Left lobe of liver (tissue), 2 donors: ENCODE measurements at regions not wholly inside any gene's neighbourhood (a gene's known extent, or its start where the extent isn't known, plus 50 kb on each side); places are given as distances from the start of the nearest gene placed in this dataset.

Experiments
- ATAC-seq: fragments of 200-7000 bp; cut with Tn5 transposase; one replicate; pipeline ENCODE4 v1.9.1; 2020; ENCODE audit warnings: mild to moderate bottlenecking, moderate library complexity
- DNase-seq: peaks from one replicate; pipeline ENCODE4 v3.0.0-alpha.2; 2020; ENCODE audit warnings: low spot score
- donor health status: DM: no; HTN: no; CAD: no; lungs with moderate emphysema.
- donor health status: DM: no; HTN: yes; CAD: no.

GRCh38 chr1:209229494-209230061, 353.9 kb upstream of the CAMK1G start:
- no peak for ATAC-seq
- no peak for DNase-seq

DNA sequence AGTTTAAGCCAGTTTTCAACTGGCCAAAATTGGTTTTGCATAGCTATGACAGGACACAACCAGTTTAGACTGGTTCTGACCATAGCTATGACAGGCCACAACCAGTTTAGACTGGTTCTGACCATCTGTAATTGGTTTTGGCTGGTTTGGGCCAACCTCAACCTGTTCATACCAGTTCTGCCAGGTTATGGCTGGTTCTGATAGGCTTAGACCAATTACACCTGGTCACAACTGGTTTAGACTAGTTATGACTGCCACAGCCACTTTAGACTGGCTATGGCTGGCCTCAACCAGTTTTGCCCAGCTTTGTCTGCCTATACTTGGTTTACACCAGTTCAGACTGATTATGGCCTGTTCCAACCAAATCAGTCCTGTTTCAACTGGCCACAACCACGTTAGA, 353.2 kb upstream of the CAMK1G start:
- no peak for DNase-seq
- ATAC-seq, result no peak

GRCh38 chr1:209231476-209232156, 351.9 kb upstream of the CAMK1G start:
- ATAC-seq (no peak), DNase-seq (no peak)

DNA sequence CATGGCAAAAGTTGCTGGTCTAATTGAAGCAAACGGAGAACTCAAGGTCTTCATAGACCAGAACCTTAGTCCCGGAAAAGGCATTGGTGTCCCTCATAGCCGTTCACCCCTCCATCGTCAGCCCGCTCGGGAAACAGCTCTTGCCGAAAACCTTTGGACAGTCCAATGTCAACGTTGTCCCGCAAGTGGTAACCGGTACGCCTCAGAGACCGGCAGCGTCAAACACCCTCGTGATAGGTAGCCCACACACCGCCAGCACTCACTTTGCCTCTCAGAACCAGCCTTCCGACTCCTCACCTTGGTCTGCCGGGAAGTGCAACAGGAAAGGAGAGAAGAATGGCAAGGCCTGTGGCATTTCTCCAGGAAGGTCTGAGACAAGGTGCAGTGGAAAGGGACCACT, 351.3 kb upstream of the CAMK1G start:
- ATAC-seq (no peak), DNase-seq (no peak)

- DNase-seq (no peak), ATAC-seq (no peak)
Observed at GRCh38 chr1:209232759-209233158, 350.8 kb upstream of the CAMK1G start.

GRCh38 chr1:209235166-209235565, 348.3 kb upstream of the CAMK1G start:
- ATAC-seq (no peak), DNase-seq (no peak)

- DNase-seq (no peak), ATAC-seq (no peak)
Observed at GRCh38 chr1:209238356-209238755, 345.2 kb upstream of the CAMK1G start.

DNA sequence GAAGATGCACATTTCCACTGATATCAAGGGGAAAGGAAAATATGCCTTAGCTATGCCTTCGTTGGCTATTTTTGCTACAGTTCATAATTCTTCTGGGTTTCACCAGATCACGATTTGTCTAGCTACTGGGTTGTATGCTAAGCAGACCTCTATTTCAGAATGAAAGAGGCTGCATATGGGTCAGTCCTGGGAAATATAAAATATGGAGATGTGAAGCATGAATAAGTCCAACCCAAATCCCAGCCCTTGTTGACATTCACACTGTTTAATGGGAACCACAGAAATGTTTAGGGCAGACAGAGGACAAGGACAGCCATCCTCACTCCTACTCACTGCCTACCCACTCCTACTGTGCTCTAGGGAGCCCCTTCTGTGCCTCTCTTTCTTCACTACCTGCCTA, 343.2 kb upstream of the CAMK1G start:
- ATAC-seq (no peak), DNase-seq (no peak)

DNA sequence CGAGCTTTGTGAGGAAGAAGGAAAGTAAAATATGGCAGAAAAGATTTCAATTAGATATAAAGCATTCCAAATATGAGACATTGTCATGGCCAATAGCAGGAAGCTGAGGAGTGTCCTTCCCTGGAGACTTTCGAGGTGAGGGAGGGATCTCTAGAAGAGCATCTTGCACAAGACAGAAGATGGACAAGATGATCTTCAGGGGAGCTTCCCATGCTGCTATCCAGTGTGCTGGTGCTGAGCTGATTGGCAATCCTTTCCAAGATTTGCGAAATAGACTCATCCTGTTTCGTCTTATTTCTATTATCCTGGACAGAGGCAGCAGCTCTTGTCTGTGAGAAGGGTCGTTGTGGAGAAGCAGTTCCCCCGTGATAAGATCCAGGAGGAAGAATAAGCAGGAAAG, 342.0 kb upstream of the CAMK1G start:
- ATAC-seq (no peak), DNase-seq (no peak)

DNA sequence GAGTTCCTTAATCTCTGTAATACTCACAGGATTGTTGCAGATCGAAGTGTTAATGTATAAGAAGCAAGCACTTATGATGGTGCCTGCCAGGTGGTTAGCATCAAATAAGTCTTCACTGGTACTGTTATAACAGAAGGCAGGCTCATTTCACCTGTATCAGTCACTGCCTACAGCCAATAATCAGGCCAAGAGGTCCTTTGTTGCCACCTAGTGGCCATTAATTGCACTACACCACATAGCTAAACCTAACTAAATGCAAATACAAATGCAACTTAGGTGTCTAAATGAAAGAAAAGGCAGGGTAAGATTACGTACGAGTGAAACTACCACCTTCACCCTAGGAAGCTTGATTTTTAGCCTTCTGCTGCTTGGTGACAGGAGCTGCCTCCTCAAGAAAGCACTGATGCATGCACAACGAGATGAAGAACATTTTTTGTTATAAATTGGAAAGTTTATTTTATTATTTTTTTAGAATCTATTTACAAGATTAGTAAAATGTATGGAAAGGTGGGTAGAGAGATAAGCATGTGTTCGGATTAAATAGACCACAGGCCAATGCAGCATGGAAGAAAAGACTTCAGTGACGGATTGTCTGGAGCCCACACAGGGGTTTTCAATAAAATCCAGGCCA, 334.8 kb upstream of the CAMK1G start:
- DNase-seq, result no peak
- peak; percentile 99 for ATAC-seq

DNA sequence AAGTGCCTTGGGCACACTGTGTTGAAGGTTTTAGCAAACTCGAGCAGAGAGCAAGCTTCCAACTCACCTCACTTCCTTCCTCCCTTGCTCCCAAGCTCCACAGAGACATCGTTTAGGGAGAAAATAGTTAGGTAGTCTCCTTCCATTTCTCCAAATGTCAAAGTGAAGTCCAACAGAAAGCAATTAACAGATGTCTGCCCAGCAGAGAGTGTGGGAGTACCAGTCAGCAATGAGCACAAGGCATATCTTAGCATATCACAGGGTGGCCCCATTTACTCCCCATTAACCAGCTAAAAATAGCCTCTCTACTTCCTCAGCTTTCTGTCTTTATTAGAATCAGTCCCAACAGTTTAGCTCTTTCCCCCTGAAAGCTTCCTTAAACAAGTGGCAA, 334.2 kb upstream of the CAMK1G start:
- no peak for ATAC-seq
- no peak for DNase-seq

DNA sequence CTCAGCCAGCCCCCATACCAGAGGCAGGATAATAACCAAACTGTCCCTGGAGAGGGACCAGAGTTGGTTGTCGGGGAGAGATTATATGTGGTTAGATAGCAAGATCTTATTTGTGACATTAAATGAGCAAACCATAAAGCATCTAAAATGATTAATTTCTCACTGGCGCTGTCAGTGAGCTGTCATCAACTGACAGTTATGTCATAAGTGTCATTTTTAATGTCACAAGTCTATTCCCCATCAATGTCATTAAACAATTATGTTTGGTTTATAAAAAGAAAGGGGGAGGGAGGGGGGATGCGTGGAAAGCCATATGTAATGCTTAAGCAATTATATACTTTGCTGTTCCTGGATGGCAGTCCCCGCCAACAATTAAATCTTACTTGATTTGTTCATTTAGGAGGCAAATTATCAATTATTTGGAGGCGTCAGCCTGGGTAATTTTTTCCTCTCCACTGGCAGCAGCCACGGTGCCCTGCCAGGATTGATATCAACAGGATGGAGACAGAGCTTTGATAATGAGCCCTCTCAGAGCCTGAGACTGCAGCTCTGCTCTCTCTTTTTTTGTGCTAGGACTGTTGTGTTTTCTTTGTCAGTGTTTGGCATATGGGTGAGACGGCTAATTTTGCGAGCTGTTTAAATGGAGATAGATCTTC, 333.6 kb upstream of the CAMK1G start:
- DNase-seq (no peak), ATAC-seq (no peak)

- no peak for DNase-seq
- ATAC-seq, result no peak
Observed at GRCh38 chr1:209250861-209251636, 332.5 kb upstream of the CAMK1G start.

DNA sequence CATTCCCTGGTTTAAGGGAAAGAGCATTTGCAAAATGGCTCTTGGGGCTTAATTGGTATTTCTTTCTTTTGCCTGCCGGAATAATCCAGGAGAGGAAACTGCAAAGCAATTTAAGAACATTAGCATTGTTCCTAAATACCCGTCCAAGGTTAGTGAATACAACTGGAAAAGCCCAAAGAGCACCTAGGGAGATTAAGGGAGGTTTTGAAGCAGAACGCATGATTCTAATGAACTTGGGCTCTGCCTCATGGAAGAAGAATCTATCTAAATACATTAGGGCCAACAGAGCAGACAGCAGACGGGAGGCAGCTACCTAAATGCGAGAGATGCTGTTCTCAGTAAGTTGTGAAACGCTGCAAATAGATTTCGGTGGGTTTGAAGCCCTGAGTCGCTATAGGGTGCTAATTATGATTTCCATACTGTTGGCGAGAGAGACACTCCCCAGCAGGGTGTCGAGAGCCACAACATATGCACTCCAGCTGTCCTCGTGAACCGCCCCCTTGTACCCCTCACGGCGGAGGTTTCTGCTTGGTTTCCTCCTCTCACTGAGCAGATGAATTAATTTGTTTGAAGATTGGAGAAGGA, 326.7 kb upstream of the CAMK1G start:
- DNase-seq, result no peak

DNA sequence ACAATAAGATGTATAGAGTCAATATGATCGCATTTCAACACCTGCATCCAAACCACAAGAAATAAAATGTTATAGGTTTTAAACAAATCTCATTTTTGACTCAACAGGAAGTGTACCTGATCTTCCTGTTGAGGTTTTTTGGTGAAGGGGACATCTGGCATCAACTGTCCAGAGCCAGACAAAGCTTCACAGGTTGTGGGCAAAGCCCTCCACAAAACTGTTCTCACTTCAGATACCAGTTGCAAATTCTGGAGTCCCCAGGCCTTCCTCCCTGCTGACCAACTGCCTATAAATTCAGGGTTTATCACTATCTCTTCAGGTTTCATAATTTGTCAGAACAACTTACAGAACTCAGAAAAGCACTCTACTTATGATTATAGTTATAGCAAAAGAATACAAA, 326.1 kb upstream of the CAMK1G start:
- ATAC-seq (no peak), DNase-seq (no peak)

More for the DNA sequence above, 326.7 kb upstream of the CAMK1G start:
- ATAC-seq, result no peak

DNA sequence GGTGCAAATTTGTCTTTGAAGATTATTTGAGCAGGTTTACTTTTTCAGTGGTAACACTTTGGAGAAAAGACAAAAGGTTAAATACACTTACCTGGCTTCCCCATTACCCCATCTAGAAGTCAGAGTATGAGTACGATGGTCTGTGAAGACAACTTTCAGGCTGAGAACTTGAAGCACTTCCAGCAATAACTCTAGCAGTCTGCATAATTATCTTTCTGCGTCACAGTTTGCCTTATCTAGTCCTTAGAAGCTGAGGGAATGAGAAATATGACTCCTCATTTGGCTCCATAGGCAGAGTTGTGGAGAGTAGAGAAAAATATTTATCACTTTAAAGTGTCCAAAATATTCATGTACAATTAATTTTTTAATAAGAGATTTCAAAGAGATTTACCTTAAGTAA, 323.4 kb upstream of the CAMK1G start:
- no peak for ATAC-seq
- no peak for DNase-seq

- DNase-seq (no peak), ATAC-seq (no peak)
Observed at GRCh38 chr1:209262631-209263030, 320.9 kb upstream of the CAMK1G start.

- ATAC-seq, result no peak
Observed at GRCh38 chr1:209265301-209265700, 318.2 kb upstream of the CAMK1G start.

DNA sequence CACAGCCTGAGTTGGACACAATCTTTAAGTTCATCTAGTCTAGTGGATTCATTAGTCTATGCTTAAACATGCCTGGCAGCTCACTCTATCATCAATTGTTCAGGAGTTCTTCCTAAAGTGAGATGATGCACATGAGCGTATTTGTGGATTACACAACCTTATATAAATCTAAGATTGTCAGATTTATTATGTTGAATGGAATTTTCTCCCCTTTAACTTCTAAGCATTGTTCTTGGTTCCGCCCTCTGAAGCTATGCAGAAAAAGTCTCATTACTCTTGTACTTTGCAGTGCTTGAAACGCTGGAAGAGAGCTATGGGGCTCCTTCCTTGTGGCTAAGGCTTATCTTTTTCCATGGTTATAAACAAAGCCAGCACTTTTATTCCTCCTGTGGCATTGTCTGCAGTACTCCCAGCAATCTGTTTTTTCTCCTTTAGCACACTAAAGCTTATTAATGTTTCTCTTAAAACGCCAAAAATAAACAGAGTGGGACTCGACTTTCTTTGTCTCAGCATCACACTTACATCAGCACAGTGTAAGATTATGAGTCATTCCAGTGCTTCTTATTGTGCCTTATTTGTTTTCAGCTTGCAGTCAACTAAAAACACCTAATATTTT, 316.8 kb upstream of the CAMK1G start:
- DNase-seq (no peak), ATAC-seq (no peak)

More at GRCh38 chr1:209265301-209265700, 318.2 kb upstream of the CAMK1G start:
- DNase-seq, result no peak

DNA sequence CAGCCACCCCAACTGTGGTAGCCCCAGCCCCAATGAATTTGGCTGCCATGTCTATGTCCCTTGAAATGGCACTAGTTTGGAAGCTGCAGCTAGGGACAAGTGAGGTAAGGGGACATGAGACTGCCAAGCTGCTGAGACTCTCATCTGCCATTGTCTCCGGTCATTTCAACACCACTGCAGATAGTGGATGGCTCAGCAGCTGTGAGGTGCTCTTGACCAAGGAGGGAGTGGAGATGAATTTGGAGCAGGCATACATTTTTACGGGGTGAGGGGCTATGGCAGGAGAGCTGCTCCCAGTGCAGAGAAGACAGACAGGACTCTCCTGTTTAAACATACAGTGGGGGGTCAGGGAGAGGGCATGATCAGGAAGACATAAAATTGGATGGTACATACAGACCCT, 315.5 kb upstream of the CAMK1G start:
- DNase-seq (no peak), ATAC-seq (no peak)
